NOMO-1 treated with DMSO at 0.1 percent for 48 hours (cell line): ENCODE measurements at regions not wholly inside any gene's neighbourhood (a gene's known extent, or its start where the extent isn't known, plus 50 kb on each side); places are given as distances from the start of the nearest gene placed in this dataset.

Experiments used
- DNase-seq: peaks from one replicate; lab custom pipeline; 2025; ENCODE audit not compliant: unreplicated experiment; lab: John Stamatoyannopoulos, UW

GRCh38 chr2:239485622-239486021 lies 84.8 kb upstream of the HDAC4 start:
- DNase-seq, result no peak

GRCh38 chr2:239484571-239485355 lies 83.9 kb upstream of the HDAC4 start:
- no peak for DNase-seq

- no peak for DNase-seq
These were observed 82.2 kb upstream of the HDAC4 start for GRCh38 chr2:239482778-239483712.

GRCh38 chr2:239479471-239479870 lies 78.7 kb upstream of the HDAC4 start:
- DNase-seq, result no peak

- DNase-seq, result no peak
These were observed 76.8 kb upstream of the HDAC4 start for GRCh38 chr2:239477591-239477990.

GRCh38 chr2:239476757-239477585 lies 76.2 kb upstream of the HDAC4 start:
- DNase-seq, result no peak

- no peak for DNase-seq
These were observed 75.4 kb upstream of the HDAC4 start for GRCh38 chr2:239476029-239476756.

GRCh38 chr2:239475161-239476028 lies 74.6 kb upstream of the HDAC4 start:
- DNase-seq, result no peak

GRCh38 chr2:239473211-239473805 lies 72.5 kb upstream of the HDAC4 start:
- DNase-seq, result no peak

- DNase-seq, result peak; percentile 12
These were observed 71.5 kb upstream of the HDAC4 start for GRCh38 chr2:239472235-239472775.

- DNase-seq, result no peak
These were observed 70.4 kb upstream of the HDAC4 start for GRCh38 chr2:239471011-239471792.

- DNase-seq, result no peak
These were observed 69.5 kb upstream of the HDAC4 start for GRCh38 chr2:239470151-239470900.

- DNase-seq, result no peak
These were observed 68.5 kb upstream of the HDAC4 start for GRCh38 chr2:239469106-239469960.

GRCh38 chr2:239468491-239469105 lies 67.8 kb upstream of the HDAC4 start:
- no peak for DNase-seq

GRCh38 chr2:239467956-239468490 lies 67.2 kb upstream of the HDAC4 start:
- no peak for DNase-seq
